HG03103 (cell line): ENCODE measurements at regions not wholly inside any gene's neighbourhood (a gene's known extent, or its start where the extent isn't known, plus 50 kb on each side); places are given as distances from the start of the nearest gene placed in this dataset.

ENCODE experiments used
- ATAC-seq: cut with Tn5 transposase; IDR thresholded peaks from one replicate; pipeline ENCODE4 v1.9.1; 2021; ENCODE audit warnings: low read depth; ENCODE audit not compliant: unreplicated experiment

- no peak for ATAC-seq
These were observed 217.8 kb upstream of the HCCS start for GRCh38 chrX:10893366-10893765.

GRCh38 chrX:10893976-10894375 lies 217.2 kb upstream of the HCCS start:
- ATAC-seq: no peak

GRCh38 chrX:10897768-10898167 lies 213.4 kb upstream of the HCCS start:
- ATAC-seq: no peak

- no peak for ATAC-seq
These were observed 210.4 kb upstream of the HCCS start for GRCh38 chrX:10900585-10901289.

GRCh38 chrX:10901290-10901633 lies 209.9 kb upstream of the HCCS start:
- no peak for ATAC-seq

GRCh38 chrX:10902001-10902400 lies 209.1 kb upstream of the HCCS start:
- no peak for ATAC-seq

GRCh38 chrX:10903523-10903922 lies 207.6 kb upstream of the HCCS start:
- no peak for ATAC-seq

GRCh38 chrX:10904220-10904619 lies 206.9 kb upstream of the HCCS start:
- ATAC-seq: no peak

- ATAC-seq: no peak
These were observed 204.3 kb upstream of the HCCS start for GRCh38 chrX:10906866-10907265.

GRCh38 chrX:10922159-10922558 lies 189.0 kb upstream of the HCCS start:
- ATAC-seq: no peak

GRCh38 chrX:10922835-10923234 lies 188.3 kb upstream of the HCCS start:
- ATAC-seq: no peak

- no peak for ATAC-seq
These were observed 187.7 kb upstream of the HCCS start for GRCh38 chrX:10923466-10923865.

- no peak for ATAC-seq
These were observed 184.7 kb upstream of the HCCS start for GRCh38 chrX:10926404-10926803.

- ATAC-seq: no peak
These were observed 184.2 kb upstream of the HCCS start for GRCh38 chrX:10926891-10927290.

- no peak for ATAC-seq
These were observed 181.4 kb upstream of the HCCS start for GRCh38 chrX:10929747-10930146.

- no peak for ATAC-seq
These were observed 181.0 kb upstream of the HCCS start for GRCh38 chrX:10930151-10930550.

GRCh38 chrX:10931976-10932375 lies 179.2 kb upstream of the HCCS start:
- no peak for ATAC-seq

GRCh38 chrX:10932842-10933440 lies 178.2 kb upstream of the HCCS start:
- no peak for ATAC-seq

- ATAC-seq: no peak
These were observed 175.6 kb upstream of the HCCS start for GRCh38 chrX:10935501-10935900.

GRCh38 chrX:10936976-10937375 lies 174.2 kb upstream of the HCCS start:
- no peak for ATAC-seq

GRCh38 chrX:10938365-10938923 lies 172.7 kb upstream of the HCCS start:
- ATAC-seq: no peak

- ATAC-seq: no peak
These were observed 171.7 kb upstream of the HCCS start for GRCh38 chrX:10939424-10939823.
